ENCODE measurements at regions not wholly inside any gene's neighbourhood (a gene's known extent, or its start where the extent isn't known, plus 50 kb on each side); places are given as distances from the start of the nearest gene placed in this dataset.

DNA sequence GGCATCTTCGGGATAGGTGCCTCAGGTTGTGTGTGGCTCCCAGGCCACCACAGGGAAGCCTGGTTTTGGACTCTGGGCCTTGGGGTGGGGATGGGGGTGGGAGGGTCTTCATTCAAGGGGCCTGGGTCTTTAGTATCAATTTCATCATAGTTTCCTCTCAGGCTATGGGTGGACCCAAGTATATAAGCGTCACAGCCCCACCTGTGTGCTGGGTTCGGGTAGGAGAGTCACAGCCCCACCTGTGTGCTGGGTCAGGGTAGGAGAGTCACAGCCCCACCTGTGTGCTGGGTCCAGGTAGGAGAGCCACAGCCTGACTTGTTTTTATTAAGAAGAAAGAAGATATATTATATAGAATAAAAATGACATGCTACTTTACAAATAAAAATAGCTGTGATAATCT, 422.1 kb downstream of the BRD1 start:
- TF ChIP-seq, protein P1, sequence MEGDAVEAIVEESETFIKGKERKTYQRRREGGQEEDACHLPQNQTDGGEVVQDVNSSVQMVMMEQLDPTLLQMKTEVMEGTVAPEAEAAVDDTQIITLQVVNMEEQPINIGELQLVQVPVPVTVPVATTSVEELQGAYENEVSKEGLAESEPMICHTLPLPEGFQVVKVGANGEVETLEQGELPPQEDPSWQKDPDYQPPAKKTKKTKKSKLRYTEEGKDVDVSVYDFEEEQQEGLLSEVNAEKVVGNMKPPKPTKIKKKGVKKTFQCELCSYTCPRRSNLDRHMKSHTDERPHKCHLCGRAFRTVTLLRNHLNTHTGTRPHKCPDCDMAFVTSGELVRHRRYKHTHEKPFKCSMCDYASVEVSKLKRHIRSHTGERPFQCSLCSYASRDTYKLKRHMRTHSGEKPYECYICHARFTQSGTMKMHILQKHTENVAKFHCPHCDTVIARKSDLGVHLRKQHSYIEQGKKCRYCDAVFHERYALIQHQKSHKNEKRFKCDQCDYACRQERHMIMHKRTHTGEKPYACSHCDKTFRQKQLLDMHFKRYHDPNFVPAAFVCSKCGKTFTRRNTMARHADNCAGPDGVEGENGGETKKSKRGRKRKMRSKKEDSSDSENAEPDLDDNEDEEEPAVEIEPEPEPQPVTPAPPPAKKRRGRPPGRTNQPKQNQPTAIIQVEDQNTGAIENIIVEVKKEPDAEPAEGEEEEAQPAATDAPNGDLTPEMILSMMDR (IDR thresholded peaks at IDR 0.05; ENCODE audit: low read length) = no peak
- TF ChIP-seq EZH2phosphoT487 (IDR thresholded peaks at IDR 0.05; ENCODE audit: low read length) = no peak

Measured in MM.1S (cell line).